RWPE2 (cell line): ENCODE measurements at regions not wholly inside any gene's neighbourhood (a gene's known extent, or its start where the extent isn't known, plus 50 kb on each side); places are given as distances from the start of the nearest gene placed in this dataset.

Experiments used
- ATAC-seq: fragments of 200-7000 bp; cut with Tn5 transposase; 3 replicates; pipeline ENCODE4 v1.9.1; 2021; ENCODE audit warnings: low read depth
- DNase-seq: peaks from one replicate; pipeline ENCODE4 v3.0.0-alpha.2; 2020; ENCODE audit warnings: low spot score
- H3K27ac ChIP-seq: fragments of 450-650 bp; 2 replicates; pipeline ENCODE4 v1.5.1; 2017; ENCODE audit warnings: mild to moderate bottlenecking; ENCODE audit not compliant: poor library complexity, severe bottlenecking
- H3K27me3 ChIP-seq: fragments of 250-450 bp; sonication (Bioruptor Pico); 2 replicates; pipeline ENCODE4 v1.5.1; 2021; ENCODE audit warnings: mild to moderate bottlenecking, moderate library complexity; ENCODE audit not compliant: insufficient read depth, poor library complexity, severe bottlenecking
- H3K36me3 ChIP-seq: fragments of 250-450 bp; sonication (Bioruptor Pico); 2 replicates; pipeline ENCODE4 v1.5.1; 2020; ENCODE audit warnings: low read depth, mild to moderate bottlenecking, moderate library complexity
- H3K4me1 ChIP-seq: fragments of 250-450 bp; sonication (Bioruptor Pico); 2 replicates; pipeline ENCODE4 v1.5.1; 2021; ENCODE audit warnings: mild to moderate bottlenecking, moderate library complexity; ENCODE audit not compliant: insufficient read depth, poor library complexity, severe bottlenecking
- H3K4me3 ChIP-seq: fragments of 250-450 bp; sonication (Bioruptor Pico); 2 replicates; pipeline ENCODE4 v1.5.1; 2021; ENCODE audit warnings: mild to moderate bottlenecking, moderate library complexity; ENCODE audit not compliant: severe bottlenecking
- H3K9me3 ChIP-seq: fragments of 250-450 bp; sonication (Bioruptor Pico); 2 replicates; pipeline ENCODE4 v1.5.1; 2021; ENCODE audit warnings: mild to moderate bottlenecking, moderate library complexity; ENCODE audit not compliant: severe bottlenecking
- TF ChIP-seq, protein P1 (sequence below): fragments of 450-650 bp; IDR thresholded peaks from one replicate; pipeline ENCODE4 v1.5.1; 2017; ENCODE audit warnings: mild to moderate bottlenecking, moderate library complexity; ENCODE audit not compliant: poor library complexity, severe bottlenecking

DNA sequence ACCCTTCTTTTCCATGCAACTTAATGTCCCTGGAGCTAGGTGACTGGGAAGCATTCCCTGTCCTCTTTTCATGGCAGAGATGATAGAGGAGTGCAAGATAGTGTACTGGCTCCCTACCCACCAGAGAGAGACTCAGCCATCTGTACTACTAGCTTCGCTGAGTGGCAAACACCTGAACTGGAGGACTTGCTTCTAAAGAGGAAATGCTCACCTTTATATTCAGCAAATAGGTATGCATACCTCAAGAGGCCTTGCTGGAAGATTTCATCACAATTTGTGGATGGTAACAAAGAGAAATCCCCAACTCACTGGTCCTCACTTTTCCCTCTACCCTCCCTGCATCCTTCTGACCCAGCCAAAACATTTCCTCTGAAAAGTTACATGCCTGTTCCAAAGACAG is 124.1 kb downstream of the FOXA2 start:
- Histone ChIP-seq H3K27ac (no peak overlapping the region), H3K27me3 (no peaks in the 10 kb centered on the region), H3K4me1 (peaks cover 23% of the 10 kb centered on the region), H3K4me3 (no peak overlapping the region), H3K9me3 (no peaks in the 10 kb centered on the region), H3K36me3 (no peaks in the 10 kb centered on the region)
- ATAC-seq (peak; percentile 86), DNase-seq (no peak)
- TF ChIP-seq, protein P1, sequence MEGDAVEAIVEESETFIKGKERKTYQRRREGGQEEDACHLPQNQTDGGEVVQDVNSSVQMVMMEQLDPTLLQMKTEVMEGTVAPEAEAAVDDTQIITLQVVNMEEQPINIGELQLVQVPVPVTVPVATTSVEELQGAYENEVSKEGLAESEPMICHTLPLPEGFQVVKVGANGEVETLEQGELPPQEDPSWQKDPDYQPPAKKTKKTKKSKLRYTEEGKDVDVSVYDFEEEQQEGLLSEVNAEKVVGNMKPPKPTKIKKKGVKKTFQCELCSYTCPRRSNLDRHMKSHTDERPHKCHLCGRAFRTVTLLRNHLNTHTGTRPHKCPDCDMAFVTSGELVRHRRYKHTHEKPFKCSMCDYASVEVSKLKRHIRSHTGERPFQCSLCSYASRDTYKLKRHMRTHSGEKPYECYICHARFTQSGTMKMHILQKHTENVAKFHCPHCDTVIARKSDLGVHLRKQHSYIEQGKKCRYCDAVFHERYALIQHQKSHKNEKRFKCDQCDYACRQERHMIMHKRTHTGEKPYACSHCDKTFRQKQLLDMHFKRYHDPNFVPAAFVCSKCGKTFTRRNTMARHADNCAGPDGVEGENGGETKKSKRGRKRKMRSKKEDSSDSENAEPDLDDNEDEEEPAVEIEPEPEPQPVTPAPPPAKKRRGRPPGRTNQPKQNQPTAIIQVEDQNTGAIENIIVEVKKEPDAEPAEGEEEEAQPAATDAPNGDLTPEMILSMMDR: no peak

DNA sequence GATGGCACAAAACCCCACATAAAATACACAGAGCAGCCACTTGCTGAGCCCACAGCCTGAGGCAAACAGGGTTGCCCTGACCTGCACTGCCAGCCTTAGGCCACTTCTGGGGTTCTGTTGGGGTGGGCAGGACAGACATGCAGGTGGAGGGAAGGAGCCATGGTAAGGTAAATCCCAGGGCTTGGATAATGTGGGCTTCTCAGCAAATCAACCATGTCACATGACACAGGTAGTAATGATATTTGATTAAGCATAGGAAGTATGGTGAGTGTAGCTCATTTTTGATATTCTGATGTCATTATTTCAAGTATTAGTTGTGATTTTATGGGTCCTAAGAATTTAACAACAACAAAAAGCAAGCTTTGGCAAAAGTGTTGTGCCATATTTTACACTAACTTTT is 124.6 kb downstream of the FOXA2 start:
- DNase-seq (no peak), ATAC-seq (no peak)
- Histone ChIP-seq H3K27ac (no peak overlapping the region), H3K36me3 (no peaks in the 10 kb centered on the region), H3K4me3 (no peak overlapping the region), H3K4me1 (peaks cover 23% of the 10 kb centered on the region), H3K27me3 (no peaks in the 10 kb centered on the region), H3K9me3 (no peaks in the 10 kb centered on the region)
- TF ChIP-seq, protein P1: no peak

DNA sequence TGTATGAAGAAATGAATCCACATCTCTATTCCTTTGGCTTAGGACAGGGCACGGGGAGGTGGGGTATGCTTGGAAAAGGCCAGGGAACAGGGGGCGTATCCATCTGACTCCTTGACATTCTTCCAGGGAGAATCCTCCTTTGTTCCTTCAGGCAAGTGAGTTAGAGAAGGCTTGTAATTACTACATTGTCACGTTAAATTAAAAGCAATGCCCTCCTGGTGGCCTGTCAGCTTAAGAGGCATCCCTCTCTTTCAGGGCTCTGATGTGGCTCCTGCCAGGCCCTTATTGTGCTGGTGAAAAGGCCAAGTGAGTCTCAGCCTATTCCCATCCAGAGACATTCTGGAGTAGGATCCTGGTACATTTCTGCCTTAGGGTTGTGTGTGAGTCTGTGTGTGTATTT is 128.3 kb downstream of the FOXA2 start:
- no peaks in the 10 kb centered on the region for H3K9me3 ChIP-seq
- TF ChIP-seq, protein P1: no peak
- no peaks in the 10 kb centered on the region for H3K27me3 ChIP-seq
- H3K4me1 ChIP-seq: peaks cover 10% of the 10 kb centered on the region
- no peaks in the 10 kb centered on the region for H3K36me3 ChIP-seq
- no peak for ATAC-seq
- no peak overlapping the region for H3K27ac ChIP-seq
- DNase-seq: no peak
- no peak overlapping the region for H3K4me3 ChIP-seq

DNA sequence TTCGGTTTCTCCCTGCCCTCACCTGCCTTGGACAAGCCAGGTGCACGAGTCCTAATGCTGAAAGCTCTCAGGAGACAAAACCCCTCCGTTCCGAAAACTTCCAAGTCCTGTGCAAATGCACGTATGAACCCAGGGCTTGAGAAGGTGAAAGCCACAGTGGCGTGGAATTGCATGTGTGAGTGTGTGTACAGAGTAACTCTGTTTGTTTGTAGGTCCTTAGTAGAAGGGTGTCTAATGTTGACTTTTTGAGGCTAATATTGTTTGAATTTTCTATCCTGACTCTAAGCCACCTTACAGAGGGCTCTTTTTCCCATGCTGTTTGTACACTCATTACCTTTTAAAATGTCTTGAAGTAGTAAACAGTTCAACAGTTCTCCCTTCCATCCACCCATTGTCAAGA is 129.1 kb downstream of the FOXA2 start:
- Histone ChIP-seq H3K4me3 (no peak overlapping the region), H3K36me3 (no peaks in the 10 kb centered on the region), H3K4me1 (peaks cover 4% of the 10 kb centered on the region), H3K27me3 (no peaks in the 10 kb centered on the region), H3K27ac (no peak overlapping the region), H3K9me3 (no peaks in the 10 kb centered on the region)
- TF ChIP-seq, protein P1: no peak
- ATAC-seq (no peak), DNase-seq (no peak)

DNA sequence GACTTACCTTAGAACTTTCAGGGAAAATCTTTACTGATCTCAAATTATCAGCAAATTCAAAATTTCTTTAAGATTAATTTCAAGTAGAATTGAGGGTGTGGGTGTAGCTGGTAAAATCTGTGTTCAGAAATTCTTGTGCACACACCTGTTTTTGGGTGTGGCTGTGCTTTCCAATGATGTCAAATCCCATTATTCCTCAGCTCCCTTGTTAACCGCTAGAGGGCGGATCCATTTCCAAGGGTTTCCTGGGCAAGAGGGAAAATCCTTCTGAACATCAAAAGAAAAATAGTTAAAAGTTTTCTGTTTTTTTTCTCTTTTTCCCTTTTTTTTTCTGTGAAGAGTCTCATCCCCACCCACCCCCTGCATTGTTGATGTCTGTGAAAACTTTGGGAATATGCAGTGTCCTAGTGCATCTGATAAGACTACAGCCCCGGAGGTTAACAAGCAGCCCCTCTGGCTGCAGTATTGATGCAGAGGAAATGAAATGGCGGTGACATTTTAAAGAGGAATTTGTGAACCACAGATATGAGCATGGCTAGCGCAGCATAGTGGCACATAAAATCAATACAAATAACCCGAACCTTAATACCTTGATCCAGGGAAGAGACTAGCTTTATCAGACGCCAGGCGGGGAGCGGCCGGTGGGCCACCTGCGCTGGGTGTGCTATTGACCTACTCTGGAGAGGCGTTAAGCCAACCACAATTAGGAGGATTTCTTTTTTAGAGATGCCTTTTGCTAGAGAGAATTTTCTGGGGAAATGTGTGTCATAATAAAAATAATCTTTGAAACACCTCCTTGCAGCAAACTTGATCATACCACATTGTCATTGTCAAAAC is 130.9 kb downstream of the FOXA2 start:
- TF ChIP-seq, protein P1: peak; percentile 97

More for the DNA sequence above, 130.9 kb downstream of the FOXA2 start:
- H3K4me3 ChIP-seq: no peak overlapping the region
- no peaks in the 10 kb centered on the region for H3K36me3 ChIP-seq
- H3K4me1 ChIP-seq: no peaks in the 10 kb centered on the region
- H3K9me3 ChIP-seq: no peaks in the 10 kb centered on the region
- H3K27ac ChIP-seq: no peak overlapping the region
- no peaks in the 10 kb centered on the region for H3K27me3 ChIP-seq
- DNase-seq: no peak
- ATAC-seq: peak; percentile 45; the same call in 1 of the 3 replicates
